ENCODE measurements at regions not wholly inside any gene's neighbourhood (a gene's known extent, or its start where the extent isn't known, plus 50 kb on each side); places are given as distances from the start of the nearest gene placed in this dataset.

DNA sequence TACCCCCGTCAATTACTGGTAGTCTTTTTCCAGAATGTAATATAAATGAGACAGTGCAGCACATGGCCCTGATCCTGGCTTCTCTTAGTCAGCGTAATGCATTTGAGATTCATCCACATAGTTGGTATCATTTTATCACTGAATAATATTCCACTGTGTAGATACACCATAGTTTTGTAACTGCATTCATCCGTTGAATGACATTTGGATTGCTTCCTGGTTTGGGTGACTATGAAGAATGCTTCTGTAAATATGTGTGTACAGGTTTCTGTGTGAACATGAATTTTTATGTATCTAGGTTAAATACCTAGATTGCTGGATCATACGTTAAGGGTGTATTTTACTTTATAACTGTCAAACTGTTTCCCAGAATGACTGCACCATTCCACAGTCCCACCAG, 62.6 kb upstream of the STMND1 start:
- TF ChIP-seq, protein P1, sequence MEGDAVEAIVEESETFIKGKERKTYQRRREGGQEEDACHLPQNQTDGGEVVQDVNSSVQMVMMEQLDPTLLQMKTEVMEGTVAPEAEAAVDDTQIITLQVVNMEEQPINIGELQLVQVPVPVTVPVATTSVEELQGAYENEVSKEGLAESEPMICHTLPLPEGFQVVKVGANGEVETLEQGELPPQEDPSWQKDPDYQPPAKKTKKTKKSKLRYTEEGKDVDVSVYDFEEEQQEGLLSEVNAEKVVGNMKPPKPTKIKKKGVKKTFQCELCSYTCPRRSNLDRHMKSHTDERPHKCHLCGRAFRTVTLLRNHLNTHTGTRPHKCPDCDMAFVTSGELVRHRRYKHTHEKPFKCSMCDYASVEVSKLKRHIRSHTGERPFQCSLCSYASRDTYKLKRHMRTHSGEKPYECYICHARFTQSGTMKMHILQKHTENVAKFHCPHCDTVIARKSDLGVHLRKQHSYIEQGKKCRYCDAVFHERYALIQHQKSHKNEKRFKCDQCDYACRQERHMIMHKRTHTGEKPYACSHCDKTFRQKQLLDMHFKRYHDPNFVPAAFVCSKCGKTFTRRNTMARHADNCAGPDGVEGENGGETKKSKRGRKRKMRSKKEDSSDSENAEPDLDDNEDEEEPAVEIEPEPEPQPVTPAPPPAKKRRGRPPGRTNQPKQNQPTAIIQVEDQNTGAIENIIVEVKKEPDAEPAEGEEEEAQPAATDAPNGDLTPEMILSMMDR (IDR thresholded peaks at IDR 0.05): no peak
- TF ChIP-seq POLR2AphosphoS5 (IDR thresholded peaks at IDR 0.05) (no peak), POLR2A (IDR thresholded peaks at IDR 0.05) (no peak), EP300 (IDR thresholded peaks at IDR 0.05) (no peak)
